NCI-H1092 treated with DMSO at 0.1 percent for 48 hours (cell line): ENCODE measurements at regions not wholly inside any gene's neighbourhood (a gene's known extent, or its start where the extent isn't known, plus 50 kb on each side); places are given as distances from the start of the nearest gene placed in this dataset.

ENCODE experiments used
- DNase-seq: peaks from one replicate; lab custom pipeline; 2025; lab: John Stamatoyannopoulos, UW

DNA sequence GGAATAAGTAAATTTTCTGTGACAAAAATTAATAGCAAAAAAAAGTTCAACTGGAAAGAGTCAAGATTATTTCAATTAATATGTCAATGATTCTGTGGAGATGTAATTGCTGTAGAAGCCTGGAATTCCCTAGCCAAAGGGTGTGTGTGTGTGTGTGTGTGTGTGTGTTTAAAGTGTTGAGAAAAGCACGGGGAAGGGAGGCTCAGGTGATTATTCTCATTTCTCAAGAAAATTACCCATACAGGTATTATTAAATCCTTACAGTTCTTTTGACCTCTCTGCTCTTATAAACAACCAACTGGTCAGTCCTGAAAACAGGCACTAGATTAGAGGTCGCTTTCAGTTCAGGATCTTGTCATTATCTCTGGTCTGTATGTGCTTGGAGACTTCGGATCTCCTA is 129.3 kb upstream of the SASH1 start:
- no peak for DNase-seq

- no peak for DNase-seq
Measured at GRCh38 chr6:148214667-148215066, 128.0 kb upstream of the SASH1 start.

GRCh38 chr6:148217051-148217450 is 125.6 kb upstream of the SASH1 start:
- no peak for DNase-seq

GRCh38 chr6:148217921-148218320 is 124.7 kb upstream of the SASH1 start:
- DNase-seq = no peak

DNA sequence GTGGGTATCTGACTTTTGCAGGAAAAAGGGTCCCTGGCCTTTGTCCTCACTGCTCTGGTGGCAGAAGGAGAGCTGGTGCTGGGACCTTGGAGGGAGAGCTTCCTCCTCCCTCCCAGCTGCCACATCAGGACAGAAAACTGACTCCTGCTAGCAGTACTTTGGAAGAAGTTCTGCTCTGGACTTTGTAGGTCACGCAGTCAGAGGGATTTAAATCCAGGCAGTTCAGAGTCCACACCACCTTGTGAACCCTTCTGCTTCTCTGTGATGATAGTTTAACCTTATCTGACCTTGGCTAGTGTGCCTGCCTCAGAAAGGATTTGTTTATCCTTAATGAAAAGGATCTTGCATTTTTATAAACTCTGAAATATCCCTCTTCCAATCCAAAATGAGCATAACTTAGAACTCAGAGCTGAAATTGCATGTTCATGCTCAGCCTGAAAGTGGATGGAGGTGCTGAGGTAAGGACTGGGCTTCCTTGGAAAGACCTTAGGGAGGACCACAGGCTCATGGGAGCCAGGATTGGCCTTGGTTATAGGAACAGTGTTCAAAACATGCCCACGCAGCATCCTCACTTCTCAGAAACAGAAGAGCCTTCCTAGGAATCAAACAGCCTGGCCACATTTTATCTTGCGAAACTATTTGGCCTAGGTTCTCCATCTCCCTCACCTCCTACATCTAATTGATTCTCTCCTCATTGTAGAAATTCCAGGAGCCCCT is 123.9 kb upstream of the SASH1 start:
- DNase-seq = no peak

GRCh38 chr6:148221196-148221979 is 121.2 kb upstream of the SASH1 start:
- no peak for DNase-seq

DNA sequence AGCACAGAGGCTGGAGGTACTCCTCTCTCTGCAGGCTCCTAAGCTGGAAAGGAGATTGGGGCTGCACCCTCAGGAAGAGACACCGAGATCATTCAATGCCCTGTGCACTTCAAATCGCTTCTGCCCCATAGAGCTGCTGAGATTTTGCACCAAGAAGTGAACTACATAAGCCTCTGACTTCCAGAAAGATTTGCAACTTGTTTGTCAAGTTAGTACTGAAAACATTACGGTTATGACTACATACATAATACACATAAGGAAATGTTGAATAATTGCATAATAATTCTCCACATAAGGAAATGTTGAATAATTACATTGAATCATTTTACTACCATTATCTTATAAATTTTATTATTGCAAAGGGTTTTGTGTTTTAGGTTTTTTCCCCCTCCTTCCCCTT is 120.3 kb upstream of the SASH1 start:
- no peak for DNase-seq

- no peak for DNase-seq
Measured at GRCh38 chr6:148222846-148223245, 119.8 kb upstream of the SASH1 start.

GRCh38 chr6:148223424-148223842 is 119.2 kb upstream of the SASH1 start:
- no peak for DNase-seq

GRCh38 chr6:148225871-148226270 is 116.8 kb upstream of the SASH1 start:
- DNase-seq = no peak

DNA sequence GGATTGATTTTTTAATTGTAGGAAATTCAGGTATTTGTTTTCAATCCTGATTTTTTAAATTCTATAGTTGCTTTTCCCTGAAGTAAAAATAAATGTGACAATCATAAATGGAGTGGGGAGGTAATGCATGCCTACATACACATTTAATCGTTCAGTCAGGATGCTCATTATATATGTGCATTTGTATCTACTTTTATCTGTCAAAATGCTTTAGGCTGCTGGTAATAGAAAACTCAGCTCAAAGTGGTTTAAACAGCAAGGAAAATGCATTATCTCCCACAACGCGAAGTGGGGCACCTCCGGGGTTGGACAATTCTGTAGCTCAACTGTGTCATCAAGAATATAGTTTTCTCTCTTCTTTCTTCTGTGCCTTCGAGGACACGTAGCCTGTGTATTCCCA is 116.4 kb upstream of the SASH1 start:
- DNase-seq = no peak

- no peak for DNase-seq
Measured at GRCh38 chr6:148231572-148231971, 111.1 kb upstream of the SASH1 start.

- DNase-seq = no peak
Measured at GRCh38 chr6:148235446-148235845, 107.2 kb upstream of the SASH1 start.

- no peak for DNase-seq
Measured at GRCh38 chr6:148238713-148239112, 103.9 kb upstream of the SASH1 start.

GRCh38 chr6:148239215-148239614 is 103.4 kb upstream of the SASH1 start:
- no peak for DNase-seq

- DNase-seq = no peak
Measured at GRCh38 chr6:148239801-148240460, 102.7 kb upstream of the SASH1 start.

DNA sequence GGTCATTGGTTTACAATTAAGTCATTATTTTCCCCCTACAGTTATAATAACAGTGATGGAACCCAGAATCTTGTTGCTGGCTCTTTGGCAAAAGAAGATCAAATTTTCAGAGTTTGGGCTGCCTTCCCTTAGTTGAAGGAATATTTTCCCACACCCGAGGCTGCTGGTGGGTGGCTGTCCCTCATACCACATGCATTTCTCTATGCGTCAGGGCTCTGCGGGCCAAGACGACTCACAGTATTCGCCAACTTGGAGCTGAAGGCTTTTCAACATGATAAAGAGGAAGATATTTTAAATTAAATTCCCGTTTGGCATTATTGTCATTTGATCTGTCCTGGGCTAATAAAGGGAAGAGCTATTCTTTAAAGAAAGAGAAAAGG is 102.2 kb upstream of the SASH1 start:
- DNase-seq = no peak

DNA sequence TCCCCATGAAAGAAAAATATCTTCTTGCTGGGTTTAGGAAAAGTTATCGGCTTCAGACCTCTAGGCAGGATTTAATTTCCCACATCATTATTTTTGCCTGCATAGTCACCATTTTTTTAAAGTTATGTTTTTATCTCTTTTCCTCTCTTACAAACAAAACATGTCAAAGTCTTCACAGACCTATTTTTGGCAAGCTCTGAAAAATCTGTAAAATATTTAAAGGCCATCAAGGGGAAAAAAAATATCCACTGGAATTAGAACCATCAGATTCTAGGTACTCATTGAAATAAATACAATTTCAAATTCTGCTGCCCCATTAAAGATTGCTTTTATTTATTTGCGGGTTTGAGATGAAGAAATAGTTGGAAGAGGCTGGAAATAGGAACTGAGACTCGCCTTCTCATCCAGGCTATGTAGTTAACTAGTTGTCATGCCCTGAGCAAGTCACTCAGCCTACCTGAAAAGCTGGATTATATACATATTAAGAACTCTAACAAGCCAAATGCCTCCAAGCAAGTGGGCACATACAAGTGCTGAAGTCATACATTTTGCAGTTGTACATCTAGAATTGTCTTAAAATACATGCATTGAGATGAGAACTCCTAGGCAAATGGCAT is 101.7 kb upstream of the SASH1 start:
- no peak for DNase-seq

DNA sequence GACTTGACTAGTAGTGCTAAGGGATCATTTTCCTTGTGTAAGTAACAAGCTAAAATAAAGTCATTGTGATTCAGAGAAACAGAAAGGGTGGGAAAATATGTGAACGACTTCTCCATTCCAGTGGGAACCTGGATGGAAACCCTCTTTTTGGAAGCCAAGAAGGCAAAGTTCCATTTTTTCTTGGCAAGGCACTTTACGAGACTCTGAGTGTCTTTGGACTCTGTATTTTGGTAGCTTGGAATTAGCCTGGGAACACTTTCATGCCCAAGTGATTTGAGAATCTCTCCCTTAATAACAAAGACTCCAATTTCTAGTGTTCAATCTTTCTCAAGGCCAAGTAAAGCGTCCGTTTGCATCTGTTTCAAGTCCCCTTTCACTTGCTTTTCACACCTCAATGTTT is 100.5 kb upstream of the SASH1 start:
- DNase-seq = no peak

DNA sequence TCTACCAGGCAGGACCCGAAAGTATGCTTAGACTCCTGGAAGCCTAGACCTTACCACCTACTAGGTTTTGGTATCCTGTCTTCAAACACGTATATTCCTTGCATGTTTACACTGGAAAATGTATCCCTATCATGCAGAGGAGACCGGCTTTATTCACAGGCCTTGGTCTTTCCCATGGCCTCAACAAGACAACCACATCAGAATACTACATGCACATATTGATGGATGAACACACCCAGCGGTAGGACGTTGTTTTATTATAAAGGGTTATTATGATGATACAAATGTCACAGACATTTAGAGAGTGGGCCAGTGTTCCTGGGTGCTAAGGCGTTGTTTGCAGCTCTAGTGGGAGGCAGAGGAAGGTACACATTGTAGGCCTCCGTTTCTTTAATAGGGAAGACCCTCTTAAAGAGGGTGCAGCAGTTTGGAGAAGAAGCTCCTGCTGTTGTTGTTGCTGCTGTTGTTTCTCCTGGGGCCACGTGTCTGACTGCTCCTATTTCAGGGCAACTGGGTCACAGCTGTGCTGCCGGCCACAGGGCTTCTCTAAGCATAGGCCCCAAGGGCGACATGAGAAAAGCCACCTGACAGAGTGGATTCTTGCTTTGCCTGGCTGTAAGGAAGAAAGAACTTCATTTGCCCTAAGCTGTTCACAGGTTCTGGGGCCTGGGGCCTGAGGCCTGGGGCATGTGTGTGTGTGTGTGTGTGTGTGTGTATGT is 98.3 kb upstream of the SASH1 start:
- DNase-seq = no peak

GRCh38 chr6:148247386-148248063 is 95.1 kb upstream of the SASH1 start:
- no peak for DNase-seq
